ENCODE measurements at regions not wholly inside any gene's neighbourhood (a gene's known extent, or its start where the extent isn't known, plus 50 kb on each side); places are given as distances from the start of the nearest gene placed in this dataset.

DNA sequence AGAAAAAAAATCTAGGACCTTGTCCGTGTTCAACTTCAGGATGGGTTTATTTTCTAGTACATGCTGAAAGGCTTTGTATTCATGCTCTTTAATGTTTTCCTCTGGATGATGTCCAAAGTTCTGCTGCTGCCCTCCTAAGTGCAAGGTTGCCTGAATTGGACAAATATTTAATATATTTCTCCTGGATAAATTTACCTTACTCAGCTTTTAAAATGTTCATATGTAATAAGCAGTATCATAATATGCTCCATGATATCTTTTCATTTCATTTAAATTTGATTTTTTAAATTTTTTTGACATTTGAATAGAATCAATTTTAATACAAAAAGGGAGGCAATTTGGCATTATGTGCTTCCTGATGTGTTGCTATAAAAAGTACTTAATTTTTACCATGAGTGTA is 95.9 kb upstream of the SLC25A13 start:
- ChIA-PET CTCF (interaction anchor here (0.6 kb wide), 1 partner anchor 224 kb away, joined by 3 read pairs; no protein-coding TSS in a partner anchor), RAD21 (ENCODE audit: low non-redundant PET in 1 of 2, low total read pairs in 2 of 2, uncharacterized antibody in 2 of 2, unreplicated experiment in 2 of 2) (no interaction called here), POLR2A (no interaction called here)
- H4K20me1 ChIP-seq (ENCODE audit: insufficient read depth), result no peaks in the 10 kb centered on the region
- no peak overlapping the region for H3K9ac ChIP-seq (ENCODE audit: low read length)
- DNase-seq (ENCODE audit: low read depth, low spot score) (no peak), ATAC-seq (no peak)
- H3K4me2 ChIP-seq (ENCODE audit: low read length), result no peak overlapping the region
- intact Hi-C loops (cut with micrococcal nuclease), result loop anchor here (5.0 kb wide), 1 partner anchor 500 kb away; no protein-coding TSS in a partner anchor
- no peaks in the 10 kb centered on the region for H3K4me1 ChIP-seq (ENCODE audit: control insufficient read depth in 1 of 2, insufficient read depth in 2 of 2, low read length in 2 of 2)
- H3K27me3 ChIP-seq (ENCODE audit: insufficient read depth, low read length), result peaks cover 42% of the 10 kb centered on the region
- BruUV-seq (replicated peaks), result no TSS peak
- no peak overlapping the region for H2AFZ ChIP-seq (ENCODE audit: low read depth, low read length, poor library complexity, severe bottlenecking)
- TF ChIP-seq POLR2AphosphoS5 (IDR thresholded peaks at IDR 0.05; ENCODE audit: low read depth, low read length) (no peak), TCF7L2 (IDR thresholded peaks at IDR 0.05; ENCODE audit: borderline replicate concordance, extremely low read depth, insufficient read depth, insufficient read length) (no peak), SP1 (IDR thresholded peaks at IDR 0.05; ENCODE audit: low read depth) (no peak), SRF (IDR thresholded peaks at IDR 0.05; ENCODE audit: low read depth) (no peak)
- TF ChIP-seq, protein P1, sequence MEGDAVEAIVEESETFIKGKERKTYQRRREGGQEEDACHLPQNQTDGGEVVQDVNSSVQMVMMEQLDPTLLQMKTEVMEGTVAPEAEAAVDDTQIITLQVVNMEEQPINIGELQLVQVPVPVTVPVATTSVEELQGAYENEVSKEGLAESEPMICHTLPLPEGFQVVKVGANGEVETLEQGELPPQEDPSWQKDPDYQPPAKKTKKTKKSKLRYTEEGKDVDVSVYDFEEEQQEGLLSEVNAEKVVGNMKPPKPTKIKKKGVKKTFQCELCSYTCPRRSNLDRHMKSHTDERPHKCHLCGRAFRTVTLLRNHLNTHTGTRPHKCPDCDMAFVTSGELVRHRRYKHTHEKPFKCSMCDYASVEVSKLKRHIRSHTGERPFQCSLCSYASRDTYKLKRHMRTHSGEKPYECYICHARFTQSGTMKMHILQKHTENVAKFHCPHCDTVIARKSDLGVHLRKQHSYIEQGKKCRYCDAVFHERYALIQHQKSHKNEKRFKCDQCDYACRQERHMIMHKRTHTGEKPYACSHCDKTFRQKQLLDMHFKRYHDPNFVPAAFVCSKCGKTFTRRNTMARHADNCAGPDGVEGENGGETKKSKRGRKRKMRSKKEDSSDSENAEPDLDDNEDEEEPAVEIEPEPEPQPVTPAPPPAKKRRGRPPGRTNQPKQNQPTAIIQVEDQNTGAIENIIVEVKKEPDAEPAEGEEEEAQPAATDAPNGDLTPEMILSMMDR (IDR thresholded peaks at IDR 0.05 in 2 of 3, conservative IDR thresholded peaks at IDR 0.05 in 1 of 3; ENCODE audit: borderline replicate concordance in 1 of 3, insufficient read depth in 1 of 3, low read depth in 2 of 3, low read length in 2 of 3), result no peak
- TF ChIP-seq, protein P2, sequence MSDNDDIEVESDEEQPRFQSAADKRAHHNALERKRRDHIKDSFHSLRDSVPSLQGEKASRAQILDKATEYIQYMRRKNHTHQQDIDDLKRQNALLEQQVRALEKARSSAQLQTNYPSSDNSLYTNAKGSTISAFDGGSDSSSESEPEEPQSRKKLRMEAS (IDR thresholded peaks at IDR 0.05), result no peak
- H3K36me3 ChIP-seq (ENCODE audit: control insufficient read depth in 1 of 2, insufficient read depth in 2 of 2, low read length in 2 of 2), result no peaks in the 10 kb centered on the region
- H3K79me2 ChIP-seq (ENCODE audit: insufficient read depth, low read length), result no peaks in the 10 kb centered on the region
- no peaks in the 10 kb centered on the region for H3K9me3 ChIP-seq (ENCODE audit: control insufficient read depth in 1 of 2, insufficient read depth in 1 of 2, low read depth in 1 of 2, low read length in 2 of 2)
- H3K27ac ChIP-seq (ENCODE audit: low read depth, low read length), result no peak overlapping the region
- H3K4me3 ChIP-seq (replicated peaks in 1 of 2; ENCODE audit: low read depth in 1 of 2, low read length in 2 of 2), result no peak overlapping the region
- H3K9me2 ChIP-seq (ENCODE audit: insufficient read depth), result no peaks in the 10 kb centered on the region

DNA sequence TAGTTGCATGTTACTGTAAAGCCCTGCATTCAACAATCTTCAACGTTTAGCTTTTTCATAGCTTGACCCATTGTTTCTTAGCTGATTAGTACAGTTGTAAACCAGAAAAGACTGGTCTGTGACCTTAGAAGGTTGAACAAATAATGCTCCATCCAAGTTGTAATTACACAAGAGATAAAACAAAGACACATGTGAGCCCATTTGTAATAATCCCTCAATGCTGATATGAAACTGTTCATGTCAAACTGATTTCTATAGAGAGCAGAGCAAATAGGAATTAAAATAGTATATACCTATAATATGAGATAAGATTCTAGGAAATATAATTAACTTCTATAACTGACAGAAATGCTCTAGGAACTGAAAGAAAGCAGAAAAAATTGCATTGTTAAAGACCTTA is 94.7 kb upstream of the SLC25A13 start:
- H3K79me2 ChIP-seq (ENCODE audit: insufficient read depth, low read length), result no peaks in the 10 kb centered on the region
- intact Hi-C loops (cut with micrococcal nuclease), result loop anchor here (1.0 to 5.0 kb wide), 2 partner anchors 499 to 611 kb away; no protein-coding TSS in a partner anchor
- H3K9me2 ChIP-seq (ENCODE audit: insufficient read depth), result no peaks in the 10 kb centered on the region
- DNase-seq (ENCODE audit: low read depth, low spot score), result no peak
- no peak for TF ChIP-seq SIN3A (IDR thresholded peaks at IDR 0.05; ENCODE audit: low read depth)
- no peak for TF ChIP-seq ZFX (IDR thresholded peaks at IDR 0.05)
- no peak for TF ChIP-seq EGR1 (IDR thresholded peaks at IDR 0.05; ENCODE audit: low read depth)
- no peak for TF ChIP-seq TCF7L2 (IDR thresholded peaks at IDR 0.05; ENCODE audit: borderline replicate concordance, extremely low read depth, insufficient read depth, insufficient read length)
- no peak overlapping the region for H3K27ac ChIP-seq (ENCODE audit: low read depth, low read length)
- BruUV-seq (replicated peaks), result no TSS peak
- POLR2A ChIA-PET, result no interaction called here
- no peak overlapping the region for H2AFZ ChIP-seq (ENCODE audit: low read depth, low read length, poor library complexity, severe bottlenecking)
- H4K20me1 ChIP-seq (ENCODE audit: insufficient read depth), result no peaks in the 10 kb centered on the region
- no peak overlapping the region for H3K9ac ChIP-seq (ENCODE audit: low read length)
- RAD21 ChIA-PET (ENCODE audit: low non-redundant PET in 1 of 2, low total read pairs in 2 of 2, uncharacterized antibody in 2 of 2, unreplicated experiment in 2 of 2), result no interaction called here
- no peaks in the 10 kb centered on the region for H3K9me3 ChIP-seq (ENCODE audit: control insufficient read depth in 1 of 2, insufficient read depth in 1 of 2, low read depth in 1 of 2, low read length in 2 of 2)
- H3K4me1 ChIP-seq (ENCODE audit: control insufficient read depth in 1 of 2, insufficient read depth in 2 of 2, low read length in 2 of 2), result no peaks in the 10 kb centered on the region
- H3K4me2 ChIP-seq (ENCODE audit: low read length), result no peak overlapping the region
- ATAC-seq, result no peak
- no peak overlapping the region for H3K4me3 ChIP-seq (replicated peaks in 1 of 2; ENCODE audit: low read depth in 1 of 2, low read length in 2 of 2)
- H3K36me3 ChIP-seq (ENCODE audit: control insufficient read depth in 1 of 2, insufficient read depth in 2 of 2, low read length in 2 of 2), result no peaks in the 10 kb centered on the region
- peaks cover 30% of the 10 kb centered on the region for H3K27me3 ChIP-seq (ENCODE audit: insufficient read depth, low read length)
- CTCF ChIA-PET, result no interaction called here

Measured in HCT116 (cell line).